ENCODE measurements at regions not wholly inside any gene's neighbourhood (a gene's known extent, or its start where the extent isn't known, plus 50 kb on each side); places are given as distances from the start of the nearest gene placed in this dataset.

DNA sequence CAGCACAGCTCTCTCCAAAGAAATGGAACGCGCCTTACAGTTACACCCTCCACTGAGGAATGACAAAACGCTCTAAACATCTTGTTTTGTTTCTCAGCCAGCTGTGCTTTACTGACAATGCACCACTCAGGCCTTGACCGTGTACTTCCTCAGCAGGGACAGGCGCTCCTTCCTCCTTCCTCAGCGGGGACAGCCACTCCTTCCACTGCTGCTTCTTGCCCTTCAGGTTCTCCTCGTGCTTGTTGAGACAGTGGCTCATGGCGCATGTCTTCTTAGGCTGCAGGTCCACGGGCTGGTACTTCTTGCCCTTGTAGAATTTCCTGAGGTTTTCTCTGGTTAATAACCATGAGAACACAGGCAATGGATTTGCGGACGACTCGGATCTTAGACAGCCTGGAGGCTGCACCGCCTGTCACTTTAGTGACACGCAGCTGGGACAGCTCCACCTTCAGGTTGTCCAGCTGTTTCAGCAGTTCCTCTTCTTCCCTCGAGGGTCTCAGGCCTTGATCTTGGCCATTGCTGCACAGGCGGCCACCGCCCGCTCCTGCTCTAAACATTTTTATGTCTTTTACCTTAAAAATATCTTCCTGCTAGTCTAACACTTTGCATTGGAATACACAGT, 613.8 kb downstream of the BRD1 start:
- DNase-seq: no peak

DNA sequence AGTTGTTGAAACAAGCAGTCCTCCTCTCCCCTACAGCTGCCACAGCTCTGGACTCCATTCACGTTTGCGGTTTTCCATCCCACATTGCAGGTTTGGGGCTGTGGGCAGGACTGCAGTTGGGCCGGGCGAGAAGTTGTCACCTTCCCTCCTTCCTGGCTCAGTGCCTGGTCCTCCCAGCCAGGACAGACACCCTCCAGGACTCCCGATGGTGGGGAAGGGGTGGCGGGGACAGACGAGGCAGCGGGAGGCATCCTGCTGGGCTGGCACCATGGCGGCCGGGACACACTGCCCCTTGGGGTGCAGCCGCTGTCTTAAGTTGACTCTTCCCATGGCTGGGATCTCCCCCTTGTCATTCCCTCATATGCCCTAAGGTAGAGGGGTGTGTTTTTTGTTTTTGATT, 615.2 kb downstream of the BRD1 start:
- DNase-seq: no peak

DNA sequence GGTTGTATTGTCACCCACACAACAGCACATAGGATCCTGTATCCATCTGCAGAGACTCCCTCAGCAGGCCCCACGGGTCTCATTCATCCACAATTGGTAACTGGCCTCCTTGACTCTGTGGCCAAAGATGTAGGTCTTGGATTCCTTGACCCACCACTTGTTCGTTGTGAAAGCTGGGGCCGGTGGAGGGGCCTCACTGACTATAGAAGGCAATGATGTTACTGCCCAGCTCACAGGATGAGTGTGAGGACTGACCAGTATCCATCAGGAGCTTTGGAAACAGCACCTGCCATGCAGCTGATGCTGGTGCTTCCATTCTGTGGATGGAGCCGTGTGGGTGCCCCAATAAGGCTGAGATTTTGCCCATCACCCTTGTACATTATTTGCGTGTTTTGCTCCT, 615.7 kb downstream of the BRD1 start:
- no peak for DNase-seq

DNA sequence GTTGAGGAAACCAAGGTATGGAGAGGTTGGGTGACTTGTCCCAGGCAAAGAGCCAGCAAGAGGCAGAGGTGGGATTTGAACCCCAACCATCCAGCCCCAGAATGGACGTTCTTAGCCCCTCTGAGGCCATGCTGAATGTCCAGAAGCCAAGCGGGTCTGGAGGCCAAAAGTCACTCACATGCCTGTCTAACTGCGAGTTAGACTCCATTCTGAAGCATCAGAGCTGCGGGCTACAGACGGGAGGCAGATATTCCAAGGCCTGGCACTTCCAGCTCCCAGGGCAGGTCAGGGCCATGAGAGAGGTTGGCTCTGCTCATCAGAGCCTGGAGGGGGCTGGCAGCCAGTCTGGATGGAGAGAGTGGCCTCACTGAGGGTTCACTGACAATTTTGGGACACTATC, 616.5 kb downstream of the BRD1 start:
- no peak for DNase-seq

DNA sequence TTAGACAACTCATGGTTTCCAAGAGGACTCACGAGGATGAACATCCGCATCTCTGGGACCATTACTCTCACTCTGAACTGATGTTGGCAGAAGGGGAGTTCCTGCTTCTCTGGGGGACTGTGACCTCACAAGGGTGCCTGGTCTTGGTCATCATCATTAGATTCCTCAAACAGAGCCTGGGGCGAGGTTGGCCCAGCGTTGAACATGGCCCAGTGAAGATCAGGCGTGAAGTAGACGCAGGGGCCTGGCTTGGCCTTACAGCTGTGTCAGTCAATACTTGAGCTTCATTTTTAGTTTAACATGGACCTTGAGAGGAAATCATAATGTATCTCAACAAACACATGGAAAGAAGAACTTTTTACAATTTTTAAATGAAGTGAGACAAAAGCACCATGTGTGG, 617.1 kb downstream of the BRD1 start:
- no peak for DNase-seq

DNA sequence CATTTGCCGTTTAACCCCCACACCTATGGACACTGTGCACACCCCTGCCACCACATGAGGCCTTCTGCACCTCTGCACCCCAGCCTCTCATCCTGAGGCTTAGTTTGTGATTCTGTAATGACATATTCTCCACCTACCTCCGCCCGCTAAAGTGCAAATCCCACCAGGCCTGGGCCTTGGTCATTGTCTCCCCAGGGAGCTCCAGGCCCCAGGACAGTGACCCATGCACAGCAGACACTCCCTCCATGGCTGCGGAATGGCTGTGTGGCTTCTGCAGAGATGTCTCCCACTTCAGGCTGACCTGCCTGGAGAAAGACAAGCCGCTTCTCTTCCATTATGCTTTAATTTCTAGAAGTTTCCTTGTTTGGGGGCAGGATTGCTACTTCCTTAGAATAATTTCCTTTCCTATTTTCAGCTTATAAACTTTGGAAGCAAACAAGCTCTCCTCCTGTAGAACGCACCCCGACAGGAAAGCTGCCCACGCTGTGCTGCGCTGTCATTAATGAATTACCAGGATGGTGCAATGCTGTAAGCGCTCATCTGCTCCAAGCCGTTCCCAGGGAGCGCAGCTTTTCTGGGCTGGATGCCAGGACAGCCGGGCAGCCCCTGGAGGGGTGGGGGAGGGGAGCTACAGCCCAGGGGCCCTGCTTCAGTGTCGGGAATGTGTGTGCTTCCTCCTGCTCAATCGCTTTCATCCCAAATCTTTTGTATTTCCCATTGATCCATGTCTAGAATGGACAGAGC, 618.0 kb downstream of the BRD1 start:
- DNase-seq: no peak

DNA sequence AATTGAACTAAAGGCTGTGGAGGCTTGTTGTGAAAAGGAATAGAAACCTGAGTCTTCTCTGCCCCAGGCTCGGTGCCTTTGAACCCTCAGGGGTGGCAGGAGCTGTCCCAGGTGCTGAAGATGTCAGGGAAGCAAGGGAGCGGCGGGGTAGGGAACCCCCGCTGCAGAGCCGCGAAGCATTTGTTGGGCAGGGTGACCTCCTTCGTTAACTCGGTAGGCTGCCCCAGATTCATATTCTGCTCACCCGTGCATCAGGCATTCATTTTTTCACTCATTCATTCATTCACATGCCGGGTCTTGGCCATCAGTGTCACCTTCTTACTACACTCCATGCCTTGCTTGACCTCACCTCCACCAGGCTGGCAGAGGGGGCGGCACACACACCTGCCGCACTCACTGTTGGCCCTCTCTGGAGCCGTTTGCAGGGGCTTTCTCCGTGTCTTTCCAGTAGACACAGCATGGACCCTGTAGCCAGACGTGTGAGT, 618.9 kb downstream of the BRD1 start:
- DNase-seq: no peak

DNA sequence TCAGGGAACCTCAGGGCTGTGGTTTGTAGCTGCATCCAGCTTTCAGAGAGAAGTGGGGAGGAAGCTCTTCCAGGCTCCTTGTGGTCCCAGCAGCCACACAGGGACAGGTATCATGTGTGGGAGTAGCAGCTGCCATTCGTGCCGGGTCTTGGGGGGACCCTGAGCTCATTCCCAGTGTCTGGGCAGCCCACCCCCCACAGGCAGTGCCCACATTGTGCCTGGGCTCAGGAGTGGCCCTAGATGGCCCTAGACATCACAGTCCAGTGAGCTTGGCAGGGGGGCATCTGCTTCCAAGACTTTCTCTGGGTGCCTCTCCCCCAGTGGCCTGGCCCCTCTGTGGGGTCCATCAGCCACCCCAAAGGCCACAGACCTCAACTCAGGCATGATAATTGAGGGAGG, 619.7 kb downstream of the BRD1 start:
- no peak for DNase-seq

DNA sequence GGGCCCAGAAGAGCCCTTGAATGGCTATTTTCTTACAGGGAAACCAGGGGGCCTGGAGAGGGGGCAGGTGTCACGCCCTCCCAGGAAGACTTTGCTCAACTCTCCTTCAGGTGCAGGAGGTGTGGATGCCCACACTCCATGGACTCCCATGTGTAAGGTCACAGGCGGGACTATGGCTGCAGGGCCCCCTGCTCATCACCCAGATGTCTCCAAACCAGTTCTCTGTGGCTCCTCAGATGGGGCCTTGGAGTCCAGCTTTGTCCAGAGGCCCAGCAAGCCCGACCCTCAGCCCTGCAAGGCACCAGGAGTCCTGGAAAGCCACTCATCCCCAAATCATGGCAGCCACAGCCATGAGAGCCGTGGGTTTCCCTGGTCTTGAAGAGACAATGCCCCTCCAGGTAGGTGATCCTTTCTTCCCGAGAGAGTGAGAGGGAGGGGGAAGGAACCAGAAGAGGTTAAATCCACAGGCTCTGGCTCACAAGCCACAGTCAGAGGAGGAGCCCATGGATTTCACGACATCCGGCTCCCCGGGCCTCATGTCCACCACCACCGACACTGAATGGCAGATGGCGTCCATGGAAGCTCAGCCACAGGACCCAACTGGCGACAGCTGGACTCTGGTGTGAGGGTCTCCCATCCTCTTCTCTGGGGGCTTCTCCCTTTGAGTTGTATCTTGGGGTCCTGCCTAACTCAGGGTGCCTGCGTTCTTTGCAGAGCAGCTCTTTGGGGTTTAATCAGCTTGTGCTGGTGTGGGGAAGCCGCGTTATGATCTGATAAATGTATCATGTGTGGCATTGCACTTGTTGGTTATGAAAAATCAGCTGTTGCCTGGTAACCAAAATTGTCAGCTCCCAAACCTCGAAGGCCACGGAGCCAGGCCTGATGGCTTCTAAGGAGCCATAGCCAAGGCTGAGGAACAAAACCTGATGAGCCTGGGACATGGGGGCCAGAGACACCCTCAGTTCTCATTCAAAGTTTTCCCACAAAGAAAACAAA, 620.4 kb downstream of the BRD1 start:
- no peak for DNase-seq

DNA sequence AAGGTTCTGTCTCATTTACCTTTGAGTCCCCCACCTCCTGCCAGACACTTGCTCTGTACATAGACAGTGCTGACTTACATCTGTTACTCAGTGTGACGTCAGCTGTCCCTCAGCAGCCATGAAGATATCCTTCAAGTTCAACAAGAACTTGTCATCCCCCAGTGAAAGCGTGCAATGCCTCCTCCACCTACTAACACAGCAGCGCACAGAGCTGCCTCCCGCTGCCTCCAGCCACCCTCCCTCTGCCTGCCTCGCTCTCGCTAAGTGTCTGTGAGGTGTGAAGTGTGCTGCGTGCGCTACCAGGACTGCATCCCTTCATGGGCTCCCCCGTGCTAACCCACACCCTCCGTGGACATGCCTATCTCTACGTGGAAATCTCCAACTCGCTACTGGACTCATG, 621.4 kb downstream of the BRD1 start:
- DNase-seq: no peak

DNA sequence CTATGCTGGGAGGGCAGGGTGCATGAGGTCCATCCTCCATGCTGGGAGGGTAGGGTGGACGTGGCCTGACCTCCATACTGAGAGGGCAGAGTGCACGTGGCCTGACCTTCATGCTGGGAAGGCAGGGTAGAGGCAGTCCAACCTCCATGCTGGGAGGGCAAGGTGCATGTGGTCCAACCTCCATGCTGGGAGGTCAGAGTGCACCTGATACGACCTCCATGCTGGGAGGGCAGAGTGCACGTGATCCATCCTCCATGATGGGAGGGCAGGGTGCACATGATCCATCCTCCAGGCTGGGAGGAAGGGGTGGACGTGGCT, 622.2 kb downstream of the BRD1 start:
- no peak for DNase-seq

DNA sequence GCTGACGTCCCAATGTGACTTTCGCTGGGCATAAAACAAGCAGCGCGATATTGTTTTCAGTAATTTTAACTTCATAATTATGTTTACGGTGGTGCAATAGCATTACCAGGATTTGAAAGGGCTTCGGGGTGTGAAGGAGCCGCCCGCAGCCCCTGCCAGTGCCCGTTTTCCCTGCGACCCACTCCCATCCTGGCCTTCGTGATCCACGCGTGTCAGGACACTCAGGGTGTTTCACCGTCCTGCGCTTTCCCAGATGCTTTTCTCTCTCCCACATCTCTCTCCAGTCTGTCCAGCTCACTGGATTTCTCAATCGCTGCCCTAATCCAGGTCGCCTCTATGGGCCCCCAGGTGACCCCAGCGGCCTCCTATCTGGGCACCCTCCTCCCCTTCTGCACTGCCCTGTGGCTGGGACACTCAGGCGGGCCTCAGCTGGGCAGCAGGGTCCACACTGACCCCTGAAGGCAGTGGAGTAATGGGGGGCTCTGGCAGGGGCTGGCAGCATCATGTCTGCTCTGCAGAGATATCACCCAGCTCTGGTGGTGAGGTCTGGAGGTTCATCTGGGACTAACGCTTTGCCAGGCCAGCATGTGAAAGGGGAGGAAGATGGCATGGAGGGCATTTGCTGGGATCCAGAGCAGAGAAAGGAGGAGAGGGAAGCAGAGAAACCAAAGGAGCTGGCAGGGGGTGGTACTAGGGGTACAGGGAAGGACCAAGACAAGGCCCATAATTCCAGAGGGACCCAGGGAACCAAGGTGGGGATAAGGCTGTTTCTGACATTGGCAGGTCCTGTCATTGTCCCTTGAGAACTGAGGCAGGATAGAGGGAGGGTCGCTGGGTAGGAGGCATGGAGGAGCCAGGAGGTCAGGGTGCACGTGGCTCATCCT, 622.8 kb downstream of the BRD1 start:
- no peak for DNase-seq

DNA sequence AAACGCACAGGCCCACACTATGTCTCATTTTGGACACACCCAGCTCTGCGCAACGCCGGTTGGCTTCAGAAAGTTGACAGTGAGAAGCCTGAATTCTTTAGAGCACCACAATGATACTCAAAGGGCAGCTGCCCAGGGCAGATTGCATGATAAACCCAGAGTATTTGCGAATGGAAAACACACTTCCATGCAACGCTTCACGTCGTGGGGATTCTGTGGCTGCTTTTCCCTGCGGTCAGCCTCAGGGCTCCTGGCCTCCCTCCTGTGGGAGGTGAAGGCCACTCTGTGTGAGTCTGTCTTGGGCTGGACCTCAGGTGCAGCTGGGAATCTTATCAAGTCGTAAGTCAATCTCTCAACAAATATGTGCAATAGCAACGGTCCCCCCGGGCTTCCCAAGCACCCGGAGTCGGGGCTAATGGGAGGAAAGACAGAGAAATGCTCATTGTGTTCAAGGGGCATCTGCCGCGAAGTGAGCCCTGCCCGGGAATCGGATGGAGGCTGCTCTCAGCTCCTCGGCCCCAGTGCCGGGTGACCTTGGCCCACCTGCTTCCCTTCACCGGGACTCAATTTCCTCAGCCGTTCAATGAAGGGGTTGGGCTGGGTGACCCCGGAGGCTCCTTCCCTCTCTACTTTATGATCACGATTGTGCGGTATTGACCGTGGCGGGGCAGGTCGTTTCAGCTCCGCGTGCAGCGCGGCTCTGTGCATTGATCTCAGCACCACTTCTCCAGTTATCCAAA, 623.6 kb downstream of the BRD1 start:
- no peak for DNase-seq

DNA sequence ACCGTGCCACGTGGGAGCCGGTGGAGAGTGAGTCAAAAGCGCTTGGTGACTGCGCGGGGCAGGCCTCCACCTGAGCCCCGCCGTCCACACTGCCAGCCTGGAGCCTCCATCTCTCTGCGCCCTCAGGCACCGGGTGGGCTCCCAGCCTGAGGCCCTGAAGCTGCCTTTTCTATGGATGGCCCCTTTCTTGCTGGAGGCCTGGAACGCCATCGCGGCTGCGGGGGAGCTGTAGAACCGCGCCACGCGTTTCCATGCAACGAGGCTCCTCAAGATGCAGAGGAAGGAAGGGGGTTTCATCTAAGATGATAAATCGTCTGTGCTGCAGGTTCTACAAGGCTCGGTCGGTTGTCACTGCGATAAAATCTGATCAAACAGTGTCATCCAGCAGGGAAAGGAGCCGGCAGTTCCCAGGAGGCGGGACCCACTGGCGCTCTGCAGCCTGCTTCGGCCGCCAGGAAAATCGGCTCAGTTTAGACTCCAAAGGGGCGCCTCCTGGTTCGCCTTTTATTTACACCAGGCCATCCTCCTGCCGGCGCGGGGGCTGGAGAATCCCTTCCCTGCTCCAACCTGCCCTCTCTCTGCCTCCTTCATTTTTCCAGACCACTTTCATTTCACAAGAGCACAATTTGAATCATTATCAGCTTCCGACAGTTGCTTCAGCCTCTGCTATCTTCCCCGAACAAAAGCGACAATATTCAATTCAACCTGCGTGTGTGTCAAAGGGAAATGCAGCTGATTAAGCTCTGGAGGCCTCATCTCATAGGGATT, 624.4 kb downstream of the BRD1 start:
- DNase-seq: no peak

DNA sequence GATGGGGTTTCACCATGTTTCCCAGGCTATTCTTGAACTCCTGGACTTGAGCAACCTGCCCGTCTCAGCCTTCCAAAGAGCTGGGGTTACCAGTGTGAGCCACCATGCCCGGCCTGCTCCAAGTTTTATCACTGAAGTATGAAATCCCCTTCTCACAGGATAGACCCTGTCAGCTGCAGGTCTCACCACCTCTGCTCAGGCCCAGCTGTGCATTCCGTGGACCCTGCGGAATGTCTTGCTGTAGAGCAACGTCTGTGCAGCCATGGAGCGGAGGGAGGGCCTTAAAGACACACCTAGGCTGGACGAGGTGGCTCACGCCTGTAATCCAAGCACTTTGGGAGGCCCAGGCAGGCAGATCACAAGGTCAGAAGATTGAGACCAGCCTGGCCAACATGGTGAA, 625.4 kb downstream of the BRD1 start:
- DNase-seq: no peak

DNA sequence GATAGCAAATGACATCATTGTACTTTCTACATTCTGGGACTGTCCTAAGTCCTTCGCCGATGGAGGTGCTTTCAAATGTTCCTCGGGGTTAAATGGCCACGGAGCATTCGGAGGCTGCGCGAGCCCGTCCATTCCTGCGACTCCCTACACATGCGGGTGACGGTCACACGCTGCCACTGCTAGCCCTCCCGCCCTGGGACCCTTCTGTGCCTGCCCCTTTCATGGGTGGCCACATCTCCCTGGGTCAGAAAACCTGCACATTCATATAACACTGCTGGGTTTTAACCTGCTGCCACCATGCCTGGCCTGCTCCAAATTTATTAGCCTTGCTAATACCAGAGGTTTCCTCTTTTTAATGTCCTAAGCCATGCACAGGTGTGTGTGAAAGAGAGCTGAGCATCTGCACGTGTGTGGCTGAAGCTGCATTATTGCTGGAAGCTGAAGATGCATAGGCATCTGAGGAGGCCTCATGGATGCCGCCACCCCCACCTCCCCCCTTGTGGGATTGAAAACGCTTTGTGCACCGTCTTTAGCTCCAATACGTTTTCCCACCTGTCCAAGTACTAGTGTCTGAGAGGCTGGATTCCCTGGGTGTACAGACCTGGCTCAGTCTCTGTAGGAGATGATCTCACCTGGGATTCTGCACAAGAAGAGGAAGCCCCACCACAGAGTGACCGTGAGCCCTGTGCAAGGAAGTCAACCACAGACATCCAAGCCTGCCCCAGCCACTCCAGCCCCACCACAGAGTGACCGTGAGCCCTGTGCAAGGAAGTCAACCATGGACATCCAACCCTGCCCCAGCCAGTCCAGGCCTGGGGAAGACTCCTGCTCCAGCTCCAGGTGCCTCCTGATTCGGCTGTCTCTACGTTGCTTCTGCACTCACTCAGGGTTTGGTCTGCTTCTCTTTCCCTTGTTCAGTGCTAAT, 626.4 kb downstream of the BRD1 start:
- no peak for DNase-seq

DNA sequence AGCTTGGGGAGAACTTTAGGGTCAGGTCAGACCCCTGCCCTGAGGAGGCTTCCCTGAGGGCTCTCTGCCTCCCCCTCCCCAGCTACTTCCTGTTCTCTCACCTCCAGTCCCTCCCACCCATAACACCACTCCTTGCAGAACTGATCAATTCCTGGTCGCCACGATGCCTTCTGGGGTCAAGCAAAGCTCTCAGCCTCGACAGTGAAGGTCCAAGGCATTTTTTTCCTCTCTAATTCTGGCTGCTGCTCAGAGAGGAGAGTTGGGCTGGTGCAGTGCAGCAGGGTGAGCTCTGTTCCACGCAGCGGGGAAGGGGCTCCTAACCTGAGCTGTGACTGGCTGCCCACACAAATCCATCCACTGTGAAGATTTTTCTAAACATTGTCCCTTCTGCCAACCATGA, 628.4 kb downstream of the BRD1 start:
- no peak for DNase-seq

DNA sequence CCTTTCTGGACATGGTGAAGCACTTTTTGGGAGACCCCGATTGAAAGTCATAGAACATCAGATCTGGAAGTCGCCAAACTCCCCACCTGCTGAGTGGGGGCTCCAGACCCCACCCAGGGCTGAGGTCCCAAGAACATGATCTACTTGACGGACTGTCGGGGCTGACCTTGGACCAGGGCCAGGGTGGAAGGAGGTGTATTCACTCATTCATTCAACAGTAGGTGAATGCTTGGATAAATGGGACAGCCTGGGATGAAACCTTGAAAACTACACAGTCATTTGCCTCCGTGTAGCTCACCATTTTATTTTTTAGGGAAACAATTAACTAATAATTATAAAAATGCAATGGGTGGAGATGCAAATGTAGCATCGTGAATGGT, 629.0 kb downstream of the BRD1 start:
- no peak for DNase-seq

DNA sequence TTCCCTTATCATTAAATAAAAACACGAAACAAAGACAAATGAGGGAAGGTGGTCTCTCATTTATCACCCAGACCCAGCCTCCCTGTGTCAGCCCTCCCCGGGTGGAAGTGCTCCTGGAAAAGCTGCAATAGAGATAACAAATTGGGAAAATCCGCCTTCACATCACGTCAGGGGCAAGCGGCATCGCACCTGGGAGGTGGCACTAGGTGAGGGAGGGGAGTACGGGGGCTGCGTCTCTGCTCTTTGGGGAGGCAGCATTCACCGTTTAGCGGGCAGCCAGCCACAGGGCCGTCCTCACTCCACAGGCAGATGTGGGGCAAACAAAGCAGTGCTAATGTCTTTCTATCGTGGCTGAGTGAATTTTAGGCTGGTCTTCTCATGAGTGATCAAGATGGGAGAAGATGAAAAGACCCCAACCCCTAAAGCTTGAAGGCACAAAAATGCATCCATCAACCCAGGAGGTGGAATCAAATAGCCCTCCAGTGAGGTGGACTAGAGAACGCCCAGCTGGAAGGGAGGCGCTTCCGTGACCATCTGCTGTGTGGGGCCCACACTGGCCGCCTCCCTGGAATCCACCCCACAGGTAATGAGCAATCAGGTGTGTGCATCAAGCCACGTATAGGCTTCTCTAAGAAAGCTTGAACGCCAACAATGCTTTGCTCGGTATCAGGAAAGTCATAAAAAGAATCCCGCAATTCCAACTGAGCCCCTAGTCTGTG, 629.5 kb downstream of the BRD1 start:
- no peak for DNase-seq
